ENCODE measurements at regions not wholly inside any gene's neighbourhood (a gene's known extent, or its start where the extent isn't known, plus 50 kb on each side); places are given as distances from the start of the nearest gene placed in this dataset.
"Not testable (repeated sequence)": the region's sequence is repeated elsewhere in the genome, so short reads cannot be mapped to it uniquely, and the experiment has no call there.

DNA sequence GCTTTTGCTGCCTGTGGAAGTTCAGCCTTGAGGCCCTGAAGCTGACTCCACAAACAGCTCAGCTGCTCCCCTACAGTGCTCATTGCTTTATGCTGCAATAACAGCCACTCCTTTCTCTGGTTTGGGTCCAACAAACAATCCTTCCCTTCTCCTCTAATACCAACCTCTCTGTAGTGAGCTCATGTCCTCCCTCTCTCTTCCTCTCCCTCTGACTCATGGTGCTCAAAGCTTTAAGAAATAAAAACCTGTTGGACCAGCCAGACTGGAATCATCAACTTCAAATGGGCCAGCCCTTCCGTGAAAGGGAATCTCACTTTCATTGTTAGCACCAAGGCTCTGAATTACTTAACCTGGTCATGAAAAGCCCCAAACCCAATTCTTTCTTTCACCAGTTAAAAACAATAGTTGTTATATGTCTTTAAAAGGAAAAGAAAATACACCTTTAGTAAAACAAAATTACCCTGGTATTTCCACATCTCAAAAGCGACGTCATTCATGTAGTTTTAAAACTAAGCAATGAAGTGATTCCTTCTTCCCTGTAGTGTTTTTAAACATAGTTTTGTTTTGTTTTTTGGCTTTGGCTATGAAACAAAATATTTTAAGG is 126.4 kb downstream of the DUSP6 start:
- no peak for DNase-seq

DNA sequence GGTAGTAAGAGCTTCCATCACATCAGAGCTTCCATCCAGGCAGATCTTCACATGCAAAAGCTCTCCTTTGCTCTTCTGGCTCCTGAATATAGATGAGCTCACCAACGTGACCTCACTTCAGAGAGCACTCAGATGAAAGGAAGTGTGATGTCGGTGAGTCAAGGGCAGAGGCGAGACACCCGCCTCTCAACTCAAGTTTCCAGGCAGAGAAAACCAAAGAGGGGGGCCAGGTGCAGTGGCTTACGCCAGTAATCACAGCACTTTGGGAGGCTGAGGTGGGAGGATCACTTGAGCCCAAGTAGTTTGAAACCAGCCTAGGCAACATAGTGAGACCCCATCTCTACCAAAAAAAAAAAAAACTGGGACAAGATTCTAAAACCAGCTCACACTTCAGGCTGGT is 126.9 kb downstream of the DUSP6 start:
- DNase-seq, result no peak

DNA sequence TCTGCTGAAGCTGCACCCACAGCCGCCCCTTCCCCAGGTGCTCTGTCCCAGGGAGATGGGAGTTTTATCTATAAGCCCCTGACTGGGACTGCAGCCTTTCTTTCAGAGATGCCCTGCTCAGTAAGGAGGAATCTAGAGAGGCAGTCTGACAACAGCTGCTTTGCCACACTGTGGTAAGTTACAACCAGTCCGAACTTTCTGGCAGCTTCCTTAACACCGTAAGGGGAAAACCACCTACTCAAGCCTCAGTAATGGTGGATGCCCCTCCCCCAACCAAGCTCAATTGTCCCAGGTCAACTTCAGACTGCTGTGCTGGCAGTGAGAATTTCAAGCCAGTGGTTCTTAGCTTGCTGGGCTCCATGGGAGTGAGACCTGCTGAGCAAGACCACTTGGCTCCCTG is 129.7 kb downstream of the DUSP6 start:
- DNase-seq, result not testable (repeated sequence)

DNA sequence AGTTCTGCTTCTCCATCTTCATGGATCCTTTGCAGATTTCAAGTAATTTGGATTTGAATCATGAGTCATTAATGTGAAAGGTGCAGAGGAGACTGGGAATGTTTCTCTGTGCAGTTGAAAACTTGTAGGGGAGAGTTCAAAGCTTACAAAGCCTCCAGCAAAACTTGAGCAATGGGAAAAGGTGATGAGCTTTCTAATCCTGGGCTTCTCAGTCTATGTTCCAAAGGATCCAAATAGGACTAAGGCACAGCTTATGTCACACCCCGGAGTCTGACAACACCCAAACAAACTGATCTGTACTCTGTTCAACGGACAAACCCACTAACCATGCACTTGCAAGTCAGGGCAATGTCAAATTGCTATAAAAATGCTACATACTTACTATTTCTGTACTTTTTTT is 134.8 kb downstream of the DUSP6 start:
- no peak for DNase-seq

DNA sequence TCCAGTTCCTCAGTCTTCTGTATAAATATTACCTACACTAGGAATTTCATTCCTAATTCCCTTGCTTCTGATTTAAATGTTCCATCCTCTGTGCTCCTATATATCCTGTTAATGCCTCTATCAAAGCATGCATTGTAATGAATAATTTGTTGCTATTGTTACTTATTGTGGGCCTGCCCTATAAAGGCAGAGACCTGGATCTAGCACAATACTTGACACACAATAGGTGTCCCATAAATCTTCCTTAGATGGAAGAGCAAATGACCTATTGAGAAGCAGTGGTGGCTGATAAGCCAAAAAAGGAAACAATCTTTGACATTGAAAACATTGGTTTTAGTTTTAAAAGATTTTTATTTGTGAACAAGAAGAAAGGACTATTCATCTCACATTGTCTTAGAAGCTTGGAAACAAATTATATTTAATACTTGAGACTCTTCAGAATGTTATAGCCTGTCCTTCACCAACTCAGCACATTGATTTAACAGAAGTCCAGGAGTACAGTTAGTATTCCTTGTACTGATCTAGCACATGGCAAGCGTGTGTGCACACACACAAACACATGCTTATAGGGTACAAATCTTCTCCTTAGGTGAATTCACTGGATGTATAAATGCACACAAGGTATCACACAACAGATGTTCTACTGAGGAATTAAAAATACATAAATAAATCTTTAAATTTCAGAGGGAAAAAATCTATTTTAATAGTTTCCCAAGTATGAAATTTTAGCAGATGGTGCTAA is 135.9 kb downstream of the DUSP6 start:
- no peak for DNase-seq

DNA sequence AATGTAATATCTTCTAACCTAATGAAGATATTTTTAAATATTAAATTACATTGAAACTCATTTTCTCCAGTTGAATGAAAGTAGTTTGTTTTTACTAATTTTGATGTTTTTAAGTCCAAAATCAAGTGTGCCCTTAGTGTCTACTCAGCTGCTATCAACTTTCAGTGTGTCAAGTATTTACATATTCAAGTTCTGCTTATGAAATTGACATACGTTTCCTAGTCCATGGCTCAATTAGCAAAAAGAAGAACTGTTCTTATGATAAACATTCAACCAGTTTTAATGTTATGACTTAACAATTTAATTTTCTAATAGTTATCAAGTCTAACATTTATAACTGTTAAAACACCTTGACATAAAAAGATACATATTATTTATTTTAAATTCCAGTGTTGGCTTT is 137.1 kb downstream of the DUSP6 start:
- DNase-seq, result no peak

DNA sequence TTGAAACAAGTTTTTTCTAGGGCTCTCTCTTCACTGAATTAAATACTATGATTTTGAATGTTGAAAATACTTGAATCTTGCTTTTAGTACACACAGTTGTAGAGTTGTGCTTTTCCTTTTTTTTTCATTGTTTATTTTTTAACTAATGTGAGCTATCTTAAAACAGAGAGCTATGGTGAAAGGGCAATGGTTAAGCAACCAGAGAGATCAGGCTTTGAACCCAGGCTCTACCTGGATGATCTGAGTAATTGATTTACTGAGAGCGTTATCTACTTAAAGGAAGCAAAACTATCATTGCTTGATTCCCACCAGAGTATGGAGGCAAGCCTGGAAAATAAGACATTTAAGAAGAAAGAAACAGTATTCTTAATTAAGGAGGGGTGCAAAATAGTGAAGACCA is 138.6 kb downstream of the DUSP6 start:
- DNase-seq, result no peak

DNA sequence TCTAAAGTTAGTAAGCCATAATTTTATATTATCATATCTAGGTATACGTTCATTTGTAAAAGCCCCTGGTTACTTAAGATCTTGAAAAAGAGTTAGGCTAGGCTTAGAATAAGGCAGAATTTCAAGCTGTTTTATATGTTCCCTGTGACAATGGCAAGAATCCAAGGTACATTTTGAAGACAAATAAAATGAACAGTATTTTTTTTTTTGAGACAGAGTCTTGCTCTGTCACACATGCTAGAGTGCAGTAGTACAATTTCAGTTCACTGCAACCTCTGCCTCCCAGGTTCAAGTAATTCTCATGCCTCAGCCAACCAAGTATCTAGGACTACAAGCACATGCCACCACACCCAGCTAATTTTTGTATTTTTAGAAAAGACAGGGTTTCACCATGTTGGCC is 139.2 kb downstream of the DUSP6 start:
- DNase-seq, result no peak

DNA sequence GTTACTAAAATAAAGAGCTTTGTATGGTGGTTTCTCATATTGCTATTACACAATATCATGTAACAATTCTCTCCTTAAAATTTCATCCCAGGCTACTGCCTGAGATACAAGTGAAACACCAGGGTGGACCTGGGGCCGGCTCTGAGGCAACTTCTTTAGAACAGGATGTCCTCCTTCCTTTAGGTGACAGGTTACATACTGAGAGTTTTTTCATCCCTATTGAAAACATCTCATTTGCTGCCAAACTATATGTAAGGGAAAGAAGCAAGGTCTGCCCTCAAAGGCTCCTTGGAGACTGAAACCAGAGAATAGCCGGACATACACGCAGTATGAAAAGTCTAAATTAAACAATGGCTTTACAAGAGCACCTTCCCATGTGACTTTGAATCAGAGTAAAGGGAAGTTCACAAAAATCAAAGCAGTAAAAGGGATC is 139.9 kb downstream of the DUSP6 start:
- DNase-seq, result no peak

DNA sequence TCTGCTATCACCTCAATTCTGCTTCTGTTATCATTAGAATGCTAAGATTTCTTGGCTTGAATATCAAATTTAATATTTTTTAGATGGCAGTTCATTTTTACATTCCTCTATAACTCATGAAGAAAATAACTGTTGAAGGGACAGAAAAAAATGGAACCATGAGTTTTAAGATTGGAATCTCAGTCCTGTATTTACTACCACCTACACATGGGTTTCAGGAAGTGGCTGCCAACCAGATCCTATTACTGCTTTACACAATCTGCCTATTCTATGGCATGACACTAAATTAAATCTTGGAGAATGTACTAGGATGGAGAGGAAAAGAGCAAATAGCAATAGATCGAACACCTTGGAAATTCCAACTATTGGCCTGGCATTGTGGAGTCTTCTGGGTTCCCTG is 140.8 kb downstream of the DUSP6 start:
- DNase-seq, result no peak

DNA sequence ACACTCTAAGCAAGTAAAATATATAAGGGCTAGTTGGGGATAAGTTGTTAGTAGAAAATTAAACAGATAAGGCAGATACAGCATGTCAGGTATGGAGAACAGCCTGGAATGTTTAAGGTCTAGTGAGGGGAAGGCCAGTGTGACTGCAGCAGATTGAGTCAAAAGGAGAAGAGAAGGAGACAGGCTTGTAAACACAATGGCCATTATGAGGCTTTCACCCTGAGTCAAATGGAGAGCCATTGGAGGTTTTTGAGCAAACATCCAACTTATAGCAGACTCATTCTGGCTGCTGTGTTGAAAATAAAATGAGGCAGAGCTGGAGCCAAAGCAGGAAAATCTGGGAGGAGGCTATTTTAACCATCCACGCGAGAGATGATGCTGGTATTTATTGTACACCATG is 142.0 kb downstream of the DUSP6 start:
- no peak for DNase-seq

DNA sequence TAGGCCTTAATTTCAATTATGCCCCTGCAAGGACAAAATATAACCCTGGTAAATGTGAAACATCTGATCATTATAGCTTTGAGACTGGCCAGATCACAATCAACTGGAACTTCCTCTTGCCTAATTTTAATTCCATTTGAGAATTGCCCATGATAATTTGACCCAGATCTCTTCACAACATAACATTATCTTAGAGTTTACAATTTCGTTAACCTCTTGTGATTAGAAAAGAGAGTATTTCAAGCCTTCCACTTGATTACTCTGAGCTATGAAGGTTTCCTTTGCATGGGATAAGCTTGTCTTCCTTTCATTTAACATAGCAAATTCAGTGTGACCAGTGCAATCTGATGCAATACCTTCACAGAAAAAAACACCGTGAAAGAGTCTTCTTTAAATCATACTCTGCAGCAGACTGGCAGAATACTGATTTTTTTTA is 143.6 kb downstream of the DUSP6 start:
- DNase-seq, result no peak

DNA sequence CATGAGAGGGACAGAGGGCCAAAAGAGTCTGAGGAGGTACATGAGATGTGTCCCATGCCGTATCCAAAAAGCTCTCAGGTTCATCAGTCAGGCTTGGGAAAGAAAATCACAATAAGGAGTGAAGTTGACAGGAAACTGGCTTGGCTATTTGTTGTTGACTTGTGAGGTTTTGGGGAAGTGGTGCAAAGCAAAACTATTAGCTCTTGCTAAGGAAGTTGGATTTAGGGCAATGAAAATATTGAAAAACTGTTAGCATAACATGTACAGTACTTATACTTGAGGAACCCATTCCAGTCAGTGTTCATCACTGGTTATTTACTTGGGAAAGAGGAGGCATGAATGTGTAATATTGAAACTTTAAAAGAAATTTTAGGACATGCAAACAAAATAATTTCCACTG is 145.9 kb downstream of the DUSP6 start:
- no peak for DNase-seq

DNA sequence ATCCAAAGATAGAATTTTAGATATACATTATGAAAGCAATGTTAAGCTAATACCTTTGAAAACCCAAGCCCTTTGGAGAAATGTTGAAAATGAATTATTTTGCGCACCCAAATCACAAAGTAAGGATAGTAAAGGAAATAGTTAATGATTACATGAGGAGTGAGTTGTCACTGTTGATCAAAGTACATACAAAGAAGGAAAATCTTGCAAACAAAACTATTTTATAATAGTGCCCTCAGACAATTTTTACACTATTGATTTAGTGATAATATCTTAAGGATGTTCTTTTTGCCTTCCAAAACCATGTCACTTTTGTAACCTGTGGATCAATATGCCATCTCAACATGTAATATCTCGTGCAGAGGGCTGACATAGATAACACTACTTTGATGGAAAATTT is 146.8 kb downstream of the DUSP6 start:
- no peak for DNase-seq

DNA sequence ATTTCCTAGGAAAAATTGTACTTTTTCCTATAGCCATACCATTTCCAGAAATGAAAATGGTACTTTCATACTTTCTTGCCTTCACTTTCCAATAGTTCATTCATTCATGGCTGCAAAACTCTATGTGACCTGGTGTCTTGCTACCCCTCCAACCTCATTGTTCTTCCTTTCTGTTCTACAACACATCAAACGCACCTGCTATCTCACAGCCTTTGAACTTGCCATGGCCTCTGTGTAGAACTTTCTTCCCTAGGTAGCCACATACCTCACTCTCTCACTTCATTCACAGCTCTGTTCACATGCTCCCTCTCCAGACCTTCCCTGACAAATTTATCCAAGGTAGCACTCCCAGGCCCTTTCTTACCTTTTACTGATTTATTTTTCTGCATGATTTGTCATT is 149.2 kb downstream of the DUSP6 start:
- DNase-seq, result no peak

DNA sequence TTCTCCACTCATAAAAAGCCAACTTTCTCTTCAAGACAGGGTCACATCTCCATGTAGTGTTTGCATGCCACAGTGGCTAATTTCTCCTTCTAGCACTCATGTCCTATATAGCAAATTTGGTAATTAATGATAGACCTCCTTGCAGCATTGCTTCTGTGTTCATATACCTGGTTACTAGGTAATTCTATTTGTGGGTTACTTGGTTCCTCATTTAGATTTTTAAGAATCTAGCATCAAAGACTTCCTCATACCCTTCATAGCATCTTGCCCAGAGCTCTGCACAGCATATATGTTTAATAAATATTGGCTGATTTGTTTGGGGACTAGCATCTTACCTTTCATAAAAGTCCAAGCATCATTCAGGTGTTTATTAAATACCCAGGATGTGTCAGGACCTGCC is 152.1 kb downstream of the DUSP6 start:
- DNase-seq, result no peak

DNA sequence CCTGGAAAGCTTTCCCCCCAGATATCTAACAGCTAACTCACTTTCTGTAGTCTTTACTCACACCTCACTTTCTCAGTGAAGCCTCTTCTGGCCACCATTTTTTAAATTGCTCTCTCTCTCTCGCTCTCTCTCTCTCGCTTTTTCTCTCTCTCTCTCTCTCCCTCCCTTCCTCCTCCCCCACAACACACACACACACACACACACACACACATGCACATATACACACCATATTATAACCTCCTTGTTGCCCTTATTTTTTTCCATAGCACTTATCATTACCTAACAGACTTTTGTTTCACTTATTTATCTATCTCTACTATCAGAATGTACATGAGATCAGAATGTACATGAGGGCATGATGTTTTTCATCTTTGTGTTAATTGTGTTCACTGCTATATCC is 156.8 kb downstream of the DUSP6 start:
- no peak for DNase-seq

DNA sequence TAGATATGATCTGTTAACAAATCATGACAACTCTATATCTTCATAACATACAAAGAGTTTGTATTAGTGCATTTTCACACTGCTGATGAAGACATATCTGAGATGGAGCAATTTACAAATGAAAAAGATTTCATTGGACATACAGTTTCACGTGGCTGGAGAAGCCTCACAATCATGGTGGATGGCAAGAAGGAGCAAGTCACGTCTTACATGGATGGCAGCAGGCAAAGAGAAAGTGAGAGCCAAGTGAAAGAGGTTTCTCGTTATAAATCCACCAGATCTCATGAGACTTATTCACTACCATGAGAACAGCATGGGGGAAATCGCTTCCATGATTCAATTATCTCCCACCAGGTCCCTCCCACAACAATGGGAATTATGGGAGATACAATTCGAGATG is 157.6 kb downstream of the DUSP6 start:
- DNase-seq, result no peak

DNA sequence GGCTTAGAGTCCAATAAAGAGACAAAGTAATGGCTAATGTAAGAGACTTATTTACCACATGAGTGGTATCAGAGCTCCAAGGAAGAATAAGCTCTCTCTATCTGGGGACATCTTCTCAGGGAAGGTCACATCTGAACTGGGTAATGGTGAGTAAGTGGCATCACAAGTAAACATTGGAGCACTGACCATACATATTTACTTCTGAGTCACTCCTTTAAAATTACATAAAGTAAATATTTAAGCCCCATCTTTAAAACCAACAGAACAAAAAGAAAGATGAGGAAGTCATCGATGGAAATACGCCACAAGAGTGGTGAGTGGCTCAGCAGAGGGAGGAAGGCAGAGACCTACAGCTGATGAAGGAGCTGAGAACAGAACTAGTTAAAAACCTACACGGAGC is 159.9 kb downstream of the DUSP6 start:
- DNase-seq, result no peak

DNA sequence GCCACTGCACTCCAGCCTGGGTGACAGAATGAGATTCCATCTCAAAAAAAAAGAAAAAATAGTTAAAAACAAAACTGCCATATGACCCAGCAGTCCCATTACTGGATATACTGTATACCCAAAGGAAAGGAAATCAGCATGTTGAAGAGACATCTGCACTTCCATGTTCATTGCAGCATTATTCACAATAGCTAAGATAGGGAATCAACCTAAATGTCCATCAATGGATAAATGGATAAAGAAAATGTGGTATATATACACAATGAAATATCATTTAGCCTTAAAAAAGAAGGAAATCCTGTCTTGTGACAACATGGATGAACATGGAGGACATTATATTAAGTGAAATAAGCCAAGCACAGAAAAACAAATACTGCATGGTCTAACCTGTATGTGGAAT is 160.7 kb downstream of the DUSP6 start:
- DNase-seq, result not testable (repeated sequence)

DNA sequence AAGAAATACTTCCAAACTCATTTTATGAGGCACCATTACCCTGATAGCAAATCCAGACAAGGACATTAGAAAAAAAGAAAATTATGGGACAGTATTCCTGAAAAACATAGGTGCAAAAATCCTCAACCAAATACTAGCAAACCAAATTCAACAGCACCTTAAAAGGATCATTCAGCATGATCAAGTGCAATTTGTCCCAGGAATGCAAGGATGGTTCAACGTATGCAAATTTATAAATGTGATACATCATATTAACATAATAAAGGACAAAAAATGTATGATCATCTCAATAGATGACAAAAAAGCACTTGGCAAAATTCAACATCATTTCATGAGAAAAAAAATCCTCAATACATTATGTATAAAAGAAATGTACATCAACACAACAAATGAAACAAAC is 162.9 kb downstream of the DUSP6 start:
- no peak for DNase-seq

DNA sequence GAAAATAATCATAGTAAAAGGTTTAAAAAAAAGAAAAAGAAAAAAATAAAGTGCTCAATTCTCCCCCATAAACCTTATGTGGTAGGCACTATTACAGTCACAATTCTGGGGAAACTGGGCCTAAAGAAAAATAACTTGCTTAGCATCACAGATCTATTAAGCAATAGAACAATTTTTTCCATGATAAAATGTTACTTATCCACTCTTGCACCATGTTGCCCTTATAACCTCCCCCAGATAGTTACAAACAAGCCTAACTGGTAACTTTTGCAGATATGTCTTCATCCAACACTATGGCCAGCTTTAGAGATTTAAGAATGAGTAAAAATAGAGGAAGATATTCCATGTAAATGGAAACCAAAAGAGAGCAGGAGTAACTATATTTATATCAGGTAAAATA is 164.8 kb downstream of the DUSP6 start:
- DNase-seq, result no peak

DNA sequence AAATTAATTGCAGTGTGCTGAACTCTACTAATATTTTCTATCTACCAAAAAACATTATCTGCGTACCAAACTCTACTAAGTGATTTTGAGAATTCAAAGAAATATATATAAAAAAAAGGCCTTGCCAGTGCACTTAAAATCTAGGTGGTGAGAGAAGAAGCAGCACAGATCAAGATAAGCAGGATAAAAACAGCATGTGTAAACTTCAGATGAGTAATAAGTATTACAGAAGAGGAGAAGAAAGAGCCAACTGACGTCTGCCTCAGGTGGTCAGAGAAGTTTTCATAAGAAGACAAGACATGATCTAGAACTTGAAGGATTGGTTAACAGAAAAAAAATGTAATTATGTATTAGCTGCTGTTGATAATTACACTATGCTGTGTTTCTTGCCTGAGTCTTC is 166.4 kb downstream of the DUSP6 start:
- no peak for DNase-seq

DNA sequence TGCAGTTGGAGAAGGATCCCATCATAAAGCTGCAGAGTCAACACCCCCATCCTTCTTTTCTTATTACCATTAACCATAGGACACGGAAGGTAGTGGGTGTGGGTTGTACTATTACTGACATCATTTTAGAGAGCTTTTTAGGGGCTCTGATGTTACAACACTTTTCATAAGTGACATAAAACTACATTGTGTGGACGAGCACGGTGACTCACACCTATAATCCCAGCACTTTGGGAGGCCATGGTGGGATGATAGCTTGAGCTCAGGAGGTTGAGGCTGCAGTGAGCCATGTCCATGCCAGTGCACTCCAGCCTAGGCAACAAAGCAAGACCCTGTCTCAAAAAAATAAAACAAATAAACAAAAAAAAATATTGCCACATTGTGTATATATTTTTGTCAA is 167.1 kb downstream of the DUSP6 start:
- no peak for DNase-seq

DNA sequence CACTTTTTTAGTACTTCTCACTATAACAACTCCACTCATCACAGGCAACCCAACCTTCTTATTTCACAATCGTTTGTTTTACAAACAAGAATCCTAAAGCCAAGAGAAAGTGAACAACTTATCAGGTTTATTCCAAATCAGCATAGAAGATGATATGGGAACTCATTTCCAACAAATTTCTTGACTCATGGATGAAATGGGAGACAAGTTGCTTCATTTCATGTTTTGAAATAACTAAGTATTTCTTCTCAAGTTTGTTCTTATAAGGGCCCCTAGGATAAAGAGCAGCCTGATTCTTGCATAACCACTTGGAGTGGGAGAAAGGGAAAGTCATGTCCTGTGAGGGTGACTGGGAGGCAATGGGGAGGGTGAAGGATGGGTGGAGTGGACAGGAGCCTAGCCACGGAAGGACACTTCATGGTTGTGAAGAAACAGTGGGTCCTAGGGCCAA is 168.3 kb downstream of the DUSP6 start:
- no peak for DNase-seq

All from GDM1 (cell line).